Activated CD4-positive, CD25-positive, alpha-beta regulatory T cell treated with anti-CD3 and anti-CD28 coated beads, Interleukin-2, amount 50 U/mL, for 72 hours (primary cell): ENCODE measurements at regions not wholly inside any gene's neighbourhood (a gene's known extent, or its start where the extent isn't known, plus 50 kb on each side); places are given as distances from the start of the nearest gene placed in this dataset.

Experiments
- DNase-seq: peaks from one replicate; pipeline ENCODE4 v3.0.0; 2021

GRCh38 chr11:134537296-134537695, 125.3 kb upstream of the B3GAT1 start:
- DNase-seq, result no peak

- no peak for DNase-seq
Measured at GRCh38 chr11:134536677-134537076, 124.6 kb upstream of the B3GAT1 start.

DNA sequence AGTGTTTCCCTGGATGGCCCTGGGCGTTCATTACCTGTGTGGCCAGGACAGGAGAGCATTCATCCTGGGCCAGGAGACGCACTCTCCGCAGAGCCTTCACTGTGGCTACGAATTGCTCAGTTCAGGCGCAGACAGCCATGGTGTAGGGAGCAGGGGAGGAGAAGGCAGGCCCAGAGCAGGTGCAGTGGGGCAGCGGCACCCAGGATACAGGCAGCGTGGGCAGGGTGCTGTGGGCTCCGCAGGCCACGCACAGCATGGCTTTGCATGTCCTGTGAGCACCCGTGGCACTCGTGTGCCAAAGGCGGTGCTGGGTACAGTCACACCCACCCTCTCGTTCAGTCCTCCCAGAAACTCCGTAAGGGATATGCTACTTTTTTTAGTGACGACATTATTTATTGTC, 124.2 kb upstream of the B3GAT1 start:
- DNase-seq, result no peak

- no peak for DNase-seq
Measured at GRCh38 chr11:134535029-134536025, 123.3 kb upstream of the B3GAT1 start.

- no peak for DNase-seq
Measured at GRCh38 chr11:134533511-134533910, 121.5 kb upstream of the B3GAT1 start.

DNA sequence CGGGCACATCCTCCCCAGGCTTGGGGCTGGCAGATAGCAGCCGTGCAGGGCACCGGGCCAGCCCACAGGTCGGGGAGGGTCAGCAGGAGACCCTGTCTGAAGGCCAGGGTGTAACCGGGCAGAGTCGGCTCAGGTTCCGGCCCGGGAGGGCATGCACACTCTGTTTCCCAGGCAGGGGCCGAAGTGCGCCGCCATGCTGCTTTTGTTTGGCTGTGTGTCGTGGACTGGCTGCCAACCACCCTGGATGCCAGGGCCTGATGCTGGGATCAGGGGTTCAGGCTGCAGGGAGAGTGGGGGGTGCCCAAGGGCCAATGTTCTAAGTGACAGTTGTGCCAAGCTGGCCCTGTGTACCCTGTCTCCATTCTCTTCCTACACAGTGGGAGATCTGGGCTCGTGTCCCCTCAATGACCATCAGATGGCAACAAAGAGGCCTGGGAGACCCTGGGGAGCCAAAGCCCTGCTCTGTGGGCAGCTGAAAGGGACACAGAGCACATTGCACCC, 120.9 kb upstream of the B3GAT1 start:
- no peak for DNase-seq

- no peak for DNase-seq
Measured at GRCh38 chr11:134532131-134532920, 120.3 kb upstream of the B3GAT1 start.

DNA sequence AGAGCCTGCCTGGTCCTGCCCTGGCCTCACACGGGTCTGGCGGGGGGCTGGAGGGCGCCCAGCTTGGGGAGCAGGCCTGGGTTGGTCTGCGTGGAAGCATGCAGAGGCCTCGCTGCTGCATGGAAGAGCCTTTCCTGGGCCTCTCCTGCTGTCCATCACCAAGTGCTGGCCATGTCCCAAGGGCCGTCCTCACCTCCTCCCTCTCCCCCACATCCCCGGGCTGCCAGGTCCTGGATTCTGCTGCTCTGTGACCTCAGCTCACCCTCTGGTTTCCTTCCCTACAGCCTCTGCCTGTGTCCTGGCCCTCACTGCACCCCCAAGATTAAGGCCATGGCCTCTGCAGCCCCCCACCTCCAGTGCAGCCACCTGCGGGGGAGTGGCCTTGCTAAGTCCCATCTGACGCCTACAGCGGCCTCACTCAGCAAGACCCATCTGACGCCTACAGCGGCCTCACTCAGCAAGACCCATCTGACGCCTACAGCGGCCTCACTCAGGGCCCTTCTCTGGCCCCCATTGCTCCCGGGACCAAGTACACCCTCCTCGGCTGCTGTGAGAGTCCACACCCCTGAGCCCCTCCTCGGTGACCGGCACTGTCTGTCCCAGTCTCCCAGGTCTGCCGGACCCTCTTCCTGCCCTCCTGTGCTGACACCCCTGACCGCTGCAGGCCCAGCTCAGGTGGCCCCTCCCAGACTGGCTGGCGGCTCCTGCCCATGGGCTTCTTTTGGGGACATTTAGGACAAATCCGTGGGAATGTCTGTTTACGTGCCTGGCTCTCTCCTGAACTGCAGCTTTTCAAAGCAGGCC, 119.5 kb upstream of the B3GAT1 start:
- no peak for DNase-seq

DNA sequence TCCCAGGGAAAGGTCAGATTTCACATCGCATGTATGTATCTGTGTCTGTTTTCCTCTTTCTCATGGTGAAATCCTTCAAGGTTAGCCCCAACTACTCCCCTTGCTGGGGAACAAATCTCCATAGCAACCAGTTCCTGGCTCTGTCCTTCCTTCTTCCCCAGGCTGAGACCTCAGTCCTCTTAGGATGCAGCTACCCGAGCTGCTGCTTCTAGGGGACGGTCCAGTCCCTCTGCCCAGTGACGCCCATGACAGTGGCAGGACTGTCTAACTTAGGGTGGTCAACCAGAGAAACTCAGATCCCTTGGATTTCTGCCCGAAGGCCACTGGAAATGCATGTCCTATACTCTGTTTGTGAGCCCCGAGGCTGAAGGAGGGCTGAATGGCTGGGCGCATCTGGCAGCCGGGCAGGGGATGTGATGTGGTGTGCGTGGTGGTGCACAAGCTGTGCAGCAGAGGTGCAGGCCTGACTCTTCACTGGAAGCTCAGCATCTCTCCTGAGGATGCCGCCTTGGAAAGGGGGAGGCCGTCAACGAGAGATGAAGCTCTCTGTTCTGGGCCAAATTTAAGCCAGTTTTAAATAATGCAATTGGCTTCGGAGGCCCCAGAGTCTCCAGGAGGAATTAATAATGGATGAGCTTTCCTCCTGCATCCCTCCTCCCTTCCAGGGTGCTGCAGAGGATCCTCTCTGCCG, 118.7 kb upstream of the B3GAT1 start:
- DNase-seq, result no peak

DNA sequence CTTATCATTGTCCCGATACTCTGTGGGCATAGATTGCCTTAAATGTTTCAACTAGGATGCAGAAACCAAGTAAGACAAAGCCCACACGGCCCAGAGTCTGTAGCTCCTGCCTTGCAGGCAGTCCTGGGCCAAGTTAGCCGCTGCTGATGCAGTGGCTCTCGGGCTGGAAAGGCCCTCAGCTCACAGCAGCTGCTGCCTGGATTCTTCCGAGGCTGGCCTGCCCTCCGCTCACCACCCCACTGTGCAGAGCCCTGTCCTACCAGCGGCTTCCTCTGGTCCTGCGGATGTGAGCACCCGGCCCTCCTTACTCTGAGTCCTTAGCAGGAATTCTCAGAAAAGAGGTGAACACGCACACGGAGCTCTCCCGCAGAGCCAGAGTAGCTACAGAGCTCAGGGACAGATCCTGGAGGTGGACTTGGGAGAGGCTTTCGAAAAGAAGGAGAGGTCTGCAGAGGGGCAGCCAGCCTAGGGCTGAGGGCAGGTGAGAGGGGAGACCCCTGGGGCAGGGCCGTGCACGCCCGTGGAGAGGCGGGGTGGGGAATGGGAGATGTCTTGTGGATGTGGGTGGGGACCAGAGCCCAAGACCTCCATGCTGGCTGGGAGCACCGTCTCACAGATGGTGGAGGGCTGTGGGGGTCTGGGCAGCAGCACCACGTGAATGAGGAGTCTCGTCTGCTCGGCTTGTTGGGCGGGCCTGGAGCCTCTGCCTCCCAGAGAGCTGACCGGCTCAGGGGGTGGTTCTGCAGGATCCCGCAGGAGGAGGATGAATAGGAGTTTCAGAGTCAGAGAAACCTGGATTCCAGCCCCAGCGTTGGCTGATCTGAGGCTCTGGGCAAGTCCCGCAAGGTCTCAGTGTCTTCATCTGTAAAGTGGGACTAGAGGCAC, 117.4 kb upstream of the B3GAT1 start:
- no peak for DNase-seq

GRCh38 chr11:134528453-134528852, 116.4 kb upstream of the B3GAT1 start:
- DNase-seq, result no peak

DNA sequence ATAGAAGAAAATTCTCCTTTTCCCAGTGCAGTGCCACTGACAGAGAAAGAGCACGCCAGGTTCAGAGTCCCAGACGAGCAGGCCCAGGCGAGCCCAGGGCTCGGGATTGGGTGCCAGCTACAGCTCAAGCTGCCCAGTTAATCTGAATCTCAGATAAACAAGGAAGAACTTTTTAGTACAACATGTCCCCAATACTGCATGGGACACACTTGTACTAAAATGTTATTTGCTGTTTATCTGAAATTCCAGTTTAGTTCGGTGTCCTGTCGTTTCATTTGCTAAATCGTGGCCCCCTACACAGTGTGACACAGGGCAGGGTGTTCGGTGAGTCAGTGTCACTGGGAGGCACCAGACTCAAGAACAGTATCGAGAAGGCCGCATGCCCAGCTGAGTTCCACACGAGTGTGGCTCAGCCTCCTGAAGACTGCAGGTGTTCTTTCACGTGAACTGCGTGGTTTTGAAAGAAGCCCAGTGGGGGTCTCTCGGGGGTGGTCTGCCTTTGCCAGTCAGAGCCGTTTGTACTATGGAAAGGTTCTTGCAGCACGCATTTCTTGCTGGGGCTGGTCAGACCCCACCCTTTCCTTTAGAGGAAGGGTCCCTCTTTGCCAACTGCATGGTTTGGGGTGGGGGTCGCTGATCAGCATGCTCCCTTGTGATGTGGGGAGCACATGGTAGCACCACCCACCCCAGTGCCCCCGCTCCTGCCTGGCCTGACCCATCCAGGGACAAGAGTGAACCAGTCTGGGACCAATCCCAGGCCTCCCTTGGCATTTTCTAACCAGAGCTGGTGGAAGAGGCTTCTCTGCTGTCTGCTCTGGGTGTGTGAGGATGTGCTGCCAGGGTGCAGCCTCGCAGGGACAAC, 115.6 kb upstream of the B3GAT1 start:
- DNase-seq, result no peak

- DNase-seq, result no peak
Measured at GRCh38 chr11:134524896-134525845, 113.1 kb upstream of the B3GAT1 start.

- no peak for DNase-seq
Measured at GRCh38 chr11:134524201-134524600, 112.2 kb upstream of the B3GAT1 start.

DNA sequence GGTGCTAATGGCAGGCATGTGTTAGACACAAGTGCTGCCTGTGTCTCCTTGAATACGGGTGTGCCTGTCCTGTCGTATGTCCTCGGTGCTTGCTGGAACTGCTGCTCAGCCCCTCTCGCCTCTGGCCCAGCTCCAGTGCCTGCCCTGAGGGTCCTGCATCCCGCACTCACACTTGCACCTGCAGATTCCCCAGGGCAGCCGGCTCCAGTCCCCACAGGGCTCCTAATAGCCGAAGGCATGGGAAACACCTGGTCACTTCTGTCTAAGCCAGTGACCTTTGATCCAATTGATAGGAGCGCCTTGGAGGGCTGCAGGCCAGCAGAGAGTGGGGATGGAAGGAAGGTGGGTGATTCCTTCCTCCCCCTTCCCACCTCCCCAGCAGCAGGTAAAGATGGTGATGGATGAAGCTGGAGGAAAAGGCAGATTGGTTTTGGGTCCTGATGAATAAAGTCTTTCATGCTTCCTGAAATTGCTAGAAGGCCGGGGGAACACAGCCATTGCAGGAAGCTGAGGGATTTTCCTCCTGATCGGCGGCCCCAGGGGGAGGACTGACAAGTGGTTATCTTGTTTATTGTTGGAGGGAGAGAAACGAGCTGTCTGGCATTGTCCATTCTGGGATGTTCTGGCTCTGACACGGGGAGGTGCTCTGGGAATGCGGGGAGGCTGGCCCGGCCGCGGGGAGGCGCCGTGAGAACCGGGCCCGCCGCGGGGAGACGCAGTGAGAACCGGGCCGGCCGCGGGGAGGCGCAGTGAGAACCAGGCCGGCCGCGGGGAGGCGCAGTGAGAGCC, 110.9 kb upstream of the B3GAT1 start:
- no peak for DNase-seq

DNA sequence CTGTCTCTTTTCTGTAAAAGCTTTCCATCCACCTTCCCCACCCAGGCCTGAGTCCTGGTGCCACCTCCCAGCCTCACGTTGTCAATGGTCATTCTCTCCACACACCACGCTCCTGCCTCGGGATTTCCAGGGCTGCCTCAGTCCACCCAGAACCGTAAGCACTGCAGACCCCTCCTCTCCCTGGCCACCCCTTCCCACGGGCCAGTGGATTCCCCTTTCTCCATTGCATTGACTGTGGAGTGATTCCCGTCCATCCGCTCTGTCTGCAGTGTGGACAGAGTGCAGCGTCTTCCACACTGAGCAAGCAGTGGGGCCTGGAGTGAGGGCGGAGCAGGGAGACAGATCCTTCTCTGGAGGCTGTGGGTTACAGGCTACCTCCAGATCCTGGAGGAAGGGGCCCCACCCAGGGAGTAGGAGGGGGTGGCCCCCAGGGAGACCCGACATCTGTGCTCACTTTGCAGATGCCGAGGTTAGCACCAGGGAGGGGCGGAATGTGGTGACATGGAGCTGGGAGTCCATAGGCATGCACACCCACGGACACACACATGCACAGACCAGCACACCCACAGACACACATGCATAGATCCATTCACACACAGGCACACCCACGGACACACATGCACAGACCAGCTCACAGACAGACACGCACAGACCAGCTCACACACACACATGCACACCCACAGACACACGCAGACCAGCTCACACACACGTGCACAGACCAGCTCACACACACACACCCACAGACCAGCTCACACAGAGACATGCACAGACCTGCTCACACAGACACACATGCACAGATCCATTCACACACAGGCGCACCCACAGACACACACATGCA, 109.6 kb upstream of the B3GAT1 start:
- DNase-seq, result no peak

GRCh38 chr11:134521001-134521400, 109.0 kb upstream of the B3GAT1 start:
- DNase-seq, result no peak
